ENCODE measurements at regions not wholly inside any gene's neighbourhood (a gene's known extent, or its start where the extent isn't known, plus 50 kb on each side); places are given as distances from the start of the nearest gene placed in this dataset.
"Not testable (repeated sequence)": the region's sequence is repeated elsewhere in the genome, so short reads cannot be mapped to it uniquely, and the experiment has no call there.

DNA sequence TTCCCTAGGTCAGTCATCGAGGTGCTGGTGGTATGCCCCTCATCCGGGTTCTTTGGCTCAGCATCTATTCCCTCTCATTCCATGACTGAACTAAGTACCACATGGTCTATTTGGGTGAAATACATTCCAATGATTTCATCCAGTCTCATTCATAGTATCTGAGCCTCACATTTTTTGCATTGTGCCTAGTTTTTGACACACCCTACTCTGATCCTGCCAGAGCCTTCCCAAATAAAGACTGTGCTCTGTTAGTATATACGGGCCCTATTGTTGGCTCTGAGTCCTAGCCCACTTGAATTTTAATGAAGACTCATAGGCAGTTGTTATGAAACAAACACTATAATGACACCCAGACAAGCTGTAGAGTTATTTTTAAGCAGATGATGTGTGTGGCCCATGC lies 740.7 kb downstream of the CETN3 start:
- intact Hi-C loops (cut with micrococcal nuclease): no loop called here
- Mint-ChIP-seq H3K27ac (no peak overlapping the region), H3K27me3 (no peaks in the 10 kb centered on the region), H3K9me3 (no peaks in the 10 kb centered on the region), H3K4me3 (no peak overlapping the region), H3K4me1 (no peaks in the 10 kb centered on the region), H3K36me3 (ENCODE audit: low read depth) (no peaks in the 10 kb centered on the region)
- no peak for DNase-seq

GRCh38 chr5:89662499-89662898 lies 747.1 kb downstream of the CETN3 start:
- H3K4me1 Mint-ChIP-seq: no peaks in the 10 kb centered on the region
- intact Hi-C loops (cut with micrococcal nuclease): no loop called here
- no peaks in the 10 kb centered on the region for H3K36me3 Mint-ChIP-seq (ENCODE audit: low read depth)
- H3K27me3 Mint-ChIP-seq: no peaks in the 10 kb centered on the region
- H3K4me3 Mint-ChIP-seq: no peak overlapping the region
- DNase-seq: no peak
- no peak overlapping the region for H3K27ac Mint-ChIP-seq
- H3K9me3 Mint-ChIP-seq: no peaks in the 10 kb centered on the region

DNA sequence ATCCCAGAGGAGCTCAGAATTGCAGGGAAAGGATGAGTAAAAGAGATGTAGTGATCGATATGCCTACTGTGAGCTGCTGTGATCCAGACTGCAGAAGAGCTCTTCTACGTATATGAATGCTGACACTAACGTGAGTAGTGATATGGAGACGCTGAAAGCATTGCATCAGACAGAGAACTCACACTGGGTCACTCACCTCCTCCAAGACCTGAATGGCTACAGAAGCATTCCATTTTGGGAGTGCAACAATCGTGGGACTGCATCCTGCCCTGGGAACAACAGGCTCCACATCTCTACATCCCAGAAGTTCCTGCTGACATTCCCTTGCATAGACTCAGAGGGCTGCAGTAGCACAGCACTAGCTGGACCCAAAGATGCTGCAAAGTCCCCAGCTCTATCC lies 755.9 kb upstream of the MEF2C start:
- Mint-ChIP-seq H3K4me3 (no peak overlapping the region), H3K36me3 (ENCODE audit: low read depth) (no peaks in the 10 kb centered on the region), H3K27ac (no peak overlapping the region), H3K27me3 (no peaks in the 10 kb centered on the region), H3K9me3 (peaks cover 8% of the 10 kb centered on the region), H3K4me1 (no peaks in the 10 kb centered on the region)
- intact Hi-C loops (cut with micrococcal nuclease): no loop called here
- DNase-seq: no peak

- DNase-seq; H3K4me3 Mint-ChIP-seq; H3K36me3 Mint-ChIP-seq (ENCODE audit: low read depth); intact Hi-C loops (cut with micrococcal nuclease); H3K4me1 Mint-ChIP-seq; H3K27me3 Mint-ChIP-seq; H3K27ac Mint-ChIP-seq: not testable (repeated sequence)
- H3K9me3 Mint-ChIP-seq: peaks cover 12% of the 10 kb centered on the region
These were observed 751.2 kb upstream of the MEF2C start for GRCh38 chr5:89634176-89634575.

GRCh38 chr5:89630064-89630463 lies 747.1 kb upstream of the MEF2C start:
- DNase-seq: not testable (repeated sequence)
- H3K9me3 Mint-ChIP-seq: peaks cover 12% of the 10 kb centered on the region

GRCh38 chr5:89628876-89629635 lies 746.1 kb upstream of the MEF2C start:
- no peaks in the 10 kb centered on the region for H3K27me3 Mint-ChIP-seq

More at GRCh38 chr5:89630064-89630463, 747.1 kb upstream of the MEF2C start:
- H3K36me3 Mint-ChIP-seq (ENCODE audit: low read depth); intact Hi-C loops (cut with micrococcal nuclease); H3K4me3 Mint-ChIP-seq; H3K4me1 Mint-ChIP-seq; H3K27me3 Mint-ChIP-seq; H3K27ac Mint-ChIP-seq: not testable (repeated sequence)

GRCh38 chr5:89615839-89616518 lies 733.0 kb upstream of the MEF2C start:
- Mint-ChIP-seq H3K36me3 (ENCODE audit: low read depth) (no peaks in the 10 kb centered on the region), H3K27me3 (no peaks in the 10 kb centered on the region), H3K4me3 (no peak overlapping the region), H3K27ac (no peak overlapping the region), H3K9me3 (peaks cover 1% of the 10 kb centered on the region), H3K4me1 (no peaks in the 10 kb centered on the region)
- intact Hi-C loops (cut with micrococcal nuclease): no loop called here
- DNase-seq: no peak

More at GRCh38 chr5:89628876-89629635, 746.1 kb upstream of the MEF2C start:
- no peak overlapping the region for H3K27ac Mint-ChIP-seq
- no peak overlapping the region for H3K4me3 Mint-ChIP-seq
- H3K36me3 Mint-ChIP-seq (ENCODE audit: low read depth): no peaks in the 10 kb centered on the region
- intact Hi-C loops (cut with micrococcal nuclease): no loop called here
- no peak for DNase-seq
- no peaks in the 10 kb centered on the region for H3K4me1 Mint-ChIP-seq
- H3K9me3 Mint-ChIP-seq: peaks cover 12% of the 10 kb centered on the region

- Mint-ChIP-seq H3K9me3 (no peaks in the 10 kb centered on the region), H3K36me3 (ENCODE audit: low read depth) (no peaks in the 10 kb centered on the region), H3K27me3 (no peaks in the 10 kb centered on the region), H3K27ac (no peak overlapping the region), H3K4me1 (no peaks in the 10 kb centered on the region), H3K4me3 (no peak overlapping the region)
- DNase-seq: no peak
- intact Hi-C loops (cut with micrococcal nuclease): no loop called here
These were observed 730.4 kb upstream of the MEF2C start for GRCh38 chr5:89613222-89613956.

GRCh38 chr5:89606939-89607534 lies 724.1 kb upstream of the MEF2C start:
- no peak overlapping the region for H3K4me3 Mint-ChIP-seq
- H3K36me3 Mint-ChIP-seq (ENCODE audit: low read depth): no peaks in the 10 kb centered on the region
- no peaks in the 10 kb centered on the region for H3K4me1 Mint-ChIP-seq
- H3K27ac Mint-ChIP-seq: no peak overlapping the region
- H3K9me3 Mint-ChIP-seq: no peaks in the 10 kb centered on the region
- intact Hi-C loops (cut with micrococcal nuclease): no loop called here
- no peaks in the 10 kb centered on the region for H3K27me3 Mint-ChIP-seq
- DNase-seq: no peak

DNA sequence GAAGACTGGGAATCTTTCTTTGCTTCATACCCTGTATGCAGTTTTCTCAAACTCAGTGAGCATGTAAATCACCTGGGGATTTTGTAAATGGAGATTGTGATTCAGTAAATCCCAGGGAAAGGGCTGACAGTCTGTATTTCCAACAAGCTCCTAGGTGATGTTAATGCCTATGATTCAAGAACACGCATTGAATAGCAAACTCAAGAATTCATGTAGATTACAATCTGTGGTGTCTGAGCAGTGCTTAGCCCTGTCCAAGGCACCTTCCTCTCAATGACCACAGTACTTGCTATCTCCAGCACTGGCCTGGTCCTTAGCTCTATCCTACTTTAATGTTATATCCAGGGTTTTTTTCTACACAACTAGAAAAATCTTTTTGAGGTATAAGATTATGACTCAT lies 721.4 kb upstream of the MEF2C start:
- intact Hi-C loops (cut with micrococcal nuclease): no loop called here
- no peaks in the 10 kb centered on the region for H3K36me3 Mint-ChIP-seq (ENCODE audit: low read depth)
- H3K27me3 Mint-ChIP-seq: no peaks in the 10 kb centered on the region
- H3K4me3 Mint-ChIP-seq: no peak overlapping the region
- DNase-seq: no peak
- H3K9me3 Mint-ChIP-seq: no peaks in the 10 kb centered on the region
- no peaks in the 10 kb centered on the region for H3K4me1 Mint-ChIP-seq
- no peak overlapping the region for H3K27ac Mint-ChIP-seq

DNA sequence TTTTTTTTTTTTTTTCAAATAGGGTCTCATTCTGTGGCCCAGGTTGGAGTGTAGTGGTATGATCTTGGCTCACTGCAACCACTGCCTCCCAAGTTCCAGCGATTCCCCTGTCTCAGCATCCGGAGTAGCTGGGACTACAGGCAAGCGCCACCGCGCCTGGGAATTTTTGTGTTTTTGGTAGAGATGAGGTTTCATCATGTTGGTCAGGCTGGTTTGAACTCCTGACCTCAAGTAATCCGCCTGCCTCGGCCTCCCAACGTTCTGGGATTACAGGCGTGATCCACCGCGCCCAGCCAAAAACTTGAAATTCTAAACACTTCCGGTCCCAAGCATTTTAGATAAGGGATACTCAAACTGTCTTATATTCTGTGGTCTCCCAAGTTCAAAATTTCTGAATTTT lies 718.9 kb upstream of the MEF2C start:
- intact Hi-C loops (cut with micrococcal nuclease): no loop called here
- Mint-ChIP-seq H3K9me3 (no peaks in the 10 kb centered on the region), H3K4me1 (no peaks in the 10 kb centered on the region), H3K27me3 (no peaks in the 10 kb centered on the region), H3K36me3 (ENCODE audit: low read depth) (no peaks in the 10 kb centered on the region), H3K27ac (no peak overlapping the region), H3K4me3 (no peak overlapping the region)
- DNase-seq: no peak

DNA sequence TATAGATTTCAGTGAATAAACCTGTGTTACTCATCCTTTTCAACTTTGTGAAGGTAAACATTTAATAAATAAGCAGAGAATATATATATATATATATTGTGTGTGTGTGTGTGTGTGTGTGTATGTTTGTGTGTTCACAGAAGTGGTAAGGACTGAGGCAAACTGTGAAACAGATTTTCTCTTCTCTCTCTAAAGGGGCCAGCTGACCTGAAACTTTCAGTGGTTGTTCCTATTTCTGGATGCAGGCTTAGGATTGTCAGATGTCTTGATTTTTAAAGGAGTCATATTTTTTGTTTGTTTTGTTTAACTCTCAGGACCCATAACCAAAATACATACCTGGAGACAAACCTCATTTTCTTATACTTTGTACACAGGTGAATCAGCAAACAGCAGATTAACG lies 714.9 kb upstream of the MEF2C start:
- Mint-ChIP-seq H3K9me3 (no peaks in the 10 kb centered on the region), H3K4me1 (no peaks in the 10 kb centered on the region), H3K4me3 (no peak overlapping the region), H3K36me3 (ENCODE audit: low read depth) (no peaks in the 10 kb centered on the region), H3K27ac (no peak overlapping the region), H3K27me3 (no peaks in the 10 kb centered on the region)
- intact Hi-C loops (cut with micrococcal nuclease): no loop called here
- no peak for DNase-seq

DNA sequence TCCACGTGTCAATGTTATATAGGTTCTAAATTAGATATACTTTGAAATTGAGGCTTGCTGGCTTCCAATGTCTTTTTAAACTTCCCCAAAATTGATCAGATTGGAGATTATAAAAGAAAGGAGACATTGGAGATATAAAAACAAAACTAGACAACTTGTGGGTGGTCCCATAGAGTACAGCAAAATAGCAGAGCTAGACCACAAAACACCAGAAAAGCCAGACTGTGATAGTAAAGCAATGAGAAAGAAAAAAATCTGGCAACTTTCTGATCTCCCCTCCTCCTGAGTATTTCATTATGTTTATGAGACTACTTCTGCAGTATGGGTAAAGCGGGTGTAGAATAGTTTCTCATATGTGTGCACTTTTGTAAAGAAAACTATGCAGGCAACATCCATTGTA lies 713.8 kb upstream of the MEF2C start:
- H3K9me3 Mint-ChIP-seq: no peaks in the 10 kb centered on the region
- H3K27me3 Mint-ChIP-seq: no peaks in the 10 kb centered on the region
- no peaks in the 10 kb centered on the region for H3K4me1 Mint-ChIP-seq
- H3K4me3 Mint-ChIP-seq: no peak overlapping the region
- no peak for DNase-seq
- no peak overlapping the region for H3K27ac Mint-ChIP-seq
- H3K36me3 Mint-ChIP-seq (ENCODE audit: low read depth): no peaks in the 10 kb centered on the region
- intact Hi-C loops (cut with micrococcal nuclease): no loop called here

GRCh38 chr5:89595056-89595455 lies 712.1 kb upstream of the MEF2C start:
- H3K27me3 Mint-ChIP-seq: no peaks in the 10 kb centered on the region

More at GRCh38 chr5:89595056-89595455, 712.1 kb upstream of the MEF2C start:
- no peak overlapping the region for H3K4me3 Mint-ChIP-seq
- intact Hi-C loops (cut with micrococcal nuclease): no loop called here
- H3K9me3 Mint-ChIP-seq: no peaks in the 10 kb centered on the region
- no peak overlapping the region for H3K27ac Mint-ChIP-seq
- no peaks in the 10 kb centered on the region for H3K4me1 Mint-ChIP-seq
- no peaks in the 10 kb centered on the region for H3K36me3 Mint-ChIP-seq (ENCODE audit: low read depth)
- no peak for DNase-seq
